H9 (cell line): ENCODE measurements at regions not wholly inside any gene's neighbourhood (a gene's known extent, or its start where the extent isn't known, plus 50 kb on each side); places are given as distances from the start of the nearest gene placed in this dataset.

ENCODE experiments used
- DNase-seq: peaks from one replicate; pipeline ENCODE4 v3.0.0-alpha.2; 2017
- H2AFZ ChIP-seq: one replicate; pipeline ENCODE4 v1.6.1; 2013; ENCODE audit warnings: mild to moderate bottlenecking, low read length, control low read depth, moderate library complexity
- H2AK5ac ChIP-seq: 2 replicates; pipeline ENCODE4 v1.6.1; 2013; ENCODE audit warnings: low read length, control low read depth, mixed read lengths; ENCODE audit not compliant: insufficient read length
- H2BK120ac ChIP-seq: one replicate; pipeline ENCODE4 v1.6.1; 2013; ENCODE audit warnings: low read depth, mild to moderate bottlenecking, low read length, control low read depth, inconsistent platforms; ENCODE audit not compliant: poor library complexity, severe bottlenecking
- H2BK12ac ChIP-seq: 2 replicates; pipeline ENCODE4 v1.6.1; 2013; ENCODE audit warnings: low read length, control low read depth, mixed read lengths, low read depth; ENCODE audit not compliant: insufficient read length
- H2BK15ac ChIP-seq: 2 replicates; pipeline ENCODE4 v1.6.1; 2013; ENCODE audit warnings: low read depth, low read length, control low read depth
- H2BK20ac ChIP-seq: one replicate; pipeline ENCODE4 v1.6.1; 2013; ENCODE audit warnings: low read depth, mild to moderate bottlenecking, low read length, control low read depth, inconsistent platforms; ENCODE audit not compliant: poor library complexity, severe bottlenecking
- H2BK5ac ChIP-seq: 2 replicates; pipeline ENCODE4 v1.6.1; 2013; ENCODE audit warnings: low read length, control low read depth, mixed read lengths; ENCODE audit not compliant: insufficient read length
- H3K14ac ChIP-seq: 2 replicates; pipeline ENCODE4 v1.6.1; 2013; ENCODE audit warnings: low read length, control low read depth; ENCODE audit not compliant: insufficient read depth
- H3K18ac ChIP-seq: 2 replicates; pipeline ENCODE4 v1.6.1; 2013; ENCODE audit warnings: low read depth, mild to moderate bottlenecking, mixed read lengths, low read length, control low read depth; ENCODE audit not compliant: insufficient read length
- H3K23ac ChIP-seq: 2 replicates; pipeline ENCODE4 v1.6.1; 2013; ENCODE audit warnings: low read length, control low read depth, mixed read lengths, low read depth; ENCODE audit not compliant: insufficient read length
- H3K23me2 ChIP-seq: 2 replicates; pipeline ENCODE4 v1.6.1; 2013; ENCODE audit warnings: low read depth, mild to moderate bottlenecking, mixed read lengths, low read length, control low read depth; ENCODE audit not compliant: insufficient read length, poor library complexity, severe bottlenecking
- H3K27ac ChIP-seq: 2 replicates; pipeline ENCODE4 v1.5.1; 2013; ENCODE audit warnings: low read length, control low read depth, mixed read lengths, low read depth; ENCODE audit not compliant: insufficient read length
- H3K27me3 ChIP-seq: 2 replicates; pipeline ENCODE4 v1.6.1; 2013; ENCODE audit warnings: low read length, control low read depth, inconsistent platforms; ENCODE audit not compliant: insufficient read depth
- H3K4ac ChIP-seq: 2 replicates; pipeline ENCODE4 v1.6.1; 2013; ENCODE audit warnings: low read depth, mild to moderate bottlenecking, control low read depth, inconsistent platforms, low read length, moderate library complexity
- H3K4me1 ChIP-seq: 2 replicates; pipeline ENCODE4 v1.6.1; 2013; ENCODE audit warnings: low read length, control low read depth, inconsistent platforms; ENCODE audit not compliant: insufficient read depth
- H3K4me2 ChIP-seq: 2 replicates; pipeline ENCODE4 v1.6.1; 2013; ENCODE audit warnings: low read length, control low read depth, mixed read lengths; ENCODE audit not compliant: insufficient read length, insufficient read depth
- H3K56ac ChIP-seq: 2 replicates; pipeline ENCODE4 v1.6.1; 2013; ENCODE audit warnings: low read depth, mild to moderate bottlenecking, mixed read lengths, low read length, control low read depth; ENCODE audit not compliant: insufficient read length
- H3K79me1 ChIP-seq: 2 replicates; pipeline ENCODE4 v1.6.1; 2013; ENCODE audit warnings: low read depth, mild to moderate bottlenecking, moderate library complexity, low read length, control low read depth, inconsistent platforms; ENCODE audit not compliant: insufficient read depth, poor library complexity, severe bottlenecking
- H3K79me2 ChIP-seq: 2 replicates; pipeline ENCODE4 v1.6.1; 2013; ENCODE audit warnings: low read length, control low read depth, inconsistent platforms; ENCODE audit not compliant: insufficient read depth
- H3K9ac ChIP-seq: 2 replicates; pipeline ENCODE4 v1.6.1; 2013; ENCODE audit warnings: low read length, control low read depth, mixed read lengths; ENCODE audit not compliant: insufficient read length; ENCODE audit errors: extremely low read depth
- H3K9me3 ChIP-seq: one replicate; pipeline ENCODE4 v1.6.1; 2013; ENCODE audit warnings: low read depth, low read length, inconsistent platforms; ENCODE audit not compliant: control insufficient read depth
- H3T11ph ChIP-seq: one replicate; pipeline ENCODE4 v1.6.1; 2013; ENCODE audit warnings: mild to moderate bottlenecking, low read length, control low read depth, inconsistent platforms
- H4K20me1 ChIP-seq: one replicate; pipeline ENCODE4 v1.6.1; 2013; ENCODE audit not compliant: control insufficient read depth, insufficient read length, insufficient read depth
- H4K5ac ChIP-seq: 2 replicates; pipeline ENCODE4 v1.6.1; 2013; ENCODE audit warnings: low read depth, mild to moderate bottlenecking, mixed read lengths, low read length, control low read depth; ENCODE audit not compliant: insufficient read length
- H4K8ac ChIP-seq: replicated peaks from 2 replicates; pipeline ENCODE4 v1.6.1; 2013; ENCODE audit warnings: low read length, control low read depth, mixed read lengths, low read depth; ENCODE audit not compliant: insufficient read length
- H4K91ac ChIP-seq: 2 replicates; pipeline ENCODE4 v1.6.1; 2013; ENCODE audit warnings: low read depth, mild to moderate bottlenecking, moderate library complexity, mixed read lengths, low read length, control low read depth; ENCODE audit not compliant: insufficient read length
- H3K27ac Mint-ChIP-seq, 3 experiments: 2 replicates in 2 of 3; 3 replicates in 1 of 3; pipeline ENCODE4 v1.8.0; 2020 to 2021; ENCODE audit warnings: mixed read lengths in 3 of 3, mild to moderate bottlenecking in 1 of 3, moderate library complexity in 1 of 3
- H3K27me3 Mint-ChIP-seq: 2 replicates; pipeline ENCODE4 v1.8.0; 2021; ENCODE audit warnings: low read depth, mild to moderate bottlenecking, moderate library complexity, mixed read lengths
- H3K36me3 Mint-ChIP-seq, 3 experiments: 2 replicates in 2 of 3; 3 replicates in 1 of 3; pipeline ENCODE4 v1.8.0; 2020 to 2021; ENCODE audit warnings: low read depth in 3 of 3, mixed read lengths in 3 of 3; ENCODE audit not compliant: insufficient read depth in 1 of 3
- H3K4me1 Mint-ChIP-seq, 2 experiments: 2 replicates each; pipeline ENCODE4 v1.8.0; 2020; ENCODE audit warnings: mixed read lengths in 2 of 2
- H3K4me3 Mint-ChIP-seq, 2 experiments: 2 replicates in 1 of 2; 3 replicates in 1 of 2; pipeline ENCODE4 v1.8.0; 2020 to 2021; ENCODE audit warnings: mild to moderate bottlenecking in 2 of 2, mixed read lengths in 2 of 2, moderate library complexity in 1 of 2
- H3K9me3 Mint-ChIP-seq, 2 experiments: 2 replicates in 1 of 2; 3 replicates in 1 of 2; pipeline ENCODE4 v1.8.0; 2020; ENCODE audit warnings: mild to moderate bottlenecking in 2 of 2, mixed read lengths in 2 of 2, moderate library complexity in 1 of 2
- CTCF ChIP-seq: fragments of 200-600 bp; sonication (generic); conservative IDR thresholded peaks from 3 replicates; pipeline ENCODE4 v1.8.0; 2021; ENCODE audit warnings: antibody characterized with exemption, mild to moderate bottlenecking
- WGBS: extraction: QIAGEN DNeasy Blood & Tissue Kit; methylation state at CpG from one replicate; pipeline ENCODE4 v1.1.7; 2013; ENCODE audit warnings: missing lambda C conversion rate, low lambda C conversion rate, mixed read lengths; ENCODE audit not compliant: insufficient read length; ENCODE audit errors: extremely low coverage; 5-methylcytosine and 5-hydroxymethylcytosine counted together

- Histone ChIP-seq H3K79me2 (no peaks in the 10 kb centered on the region), H3K23me2 (no peaks in the 10 kb centered on the region), H4K8ac (no peak overlapping the region), H2BK15ac (no peak overlapping the region), H3K27me3 (no peaks in the 10 kb centered on the region), H2BK120ac (no peak overlapping the region), H3T11ph (no peak overlapping the region), H4K20me1 (no peaks in the 10 kb centered on the region), H3K79me1 (no peaks in the 10 kb centered on the region), H3K9me3 (no peaks in the 10 kb centered on the region), H3K56ac (no peak overlapping the region), H2BK12ac (no peak overlapping the region), H3K4me2 (no peak overlapping the region), H4K5ac (no peak overlapping the region), H2AK5ac (no peak overlapping the region), H2AFZ (no peak overlapping the region), H3K9ac (no peak overlapping the region), H3K14ac (no peak overlapping the region), H3K23ac (no peak overlapping the region), H4K91ac (no peak overlapping the region), H3K4me1 (no peaks in the 10 kb centered on the region), H2BK20ac (no peak overlapping the region), H3K18ac (no peak overlapping the region), H2BK5ac (no peak overlapping the region), H3K4ac (no peak overlapping the region), H3K27ac (no peak overlapping the region)
- H3K4me1 Mint-ChIP-seq: peaks cover 13 to 24% of the 10 kb centered on the region in 2 experiments
- H3K27me3 Mint-ChIP-seq: no peaks in the 10 kb centered on the region; the same call in 1 of the 2 replicates
- peak; percentile 24; the same call in 1 of the 3 replicates for TF ChIP-seq CTCF
- no peaks in the 10 kb centered on the region; a peak in 1 of 7 replicates for H3K36me3 Mint-ChIP-seq
- H3K27ac Mint-ChIP-seq: 0 out of 7 replicates have a peak overlapping the region, but pooled peaks of 1 of the 3 experiments have one; percentile 46
- peaks cover 0 to 2% of the 10 kb centered on the region in 2 experiments; a peak in 2 of 5 replicates for H3K9me3 Mint-ChIP-seq
- WGBS: no CpG with 5 or more reads among the region's 6 CpGs
- H3K4me3 Mint-ChIP-seq: no peak overlapping the region
- no peak for DNase-seq
These were observed 130.2 kb upstream of the KIT start for GRCh38 chr4:54527532-54527931.
